ENCODE measurements at regions not wholly inside any gene's neighbourhood (a gene's known extent, or its start where the extent isn't known, plus 50 kb on each side); places are given as distances from the start of the nearest gene placed in this dataset.

DNA sequence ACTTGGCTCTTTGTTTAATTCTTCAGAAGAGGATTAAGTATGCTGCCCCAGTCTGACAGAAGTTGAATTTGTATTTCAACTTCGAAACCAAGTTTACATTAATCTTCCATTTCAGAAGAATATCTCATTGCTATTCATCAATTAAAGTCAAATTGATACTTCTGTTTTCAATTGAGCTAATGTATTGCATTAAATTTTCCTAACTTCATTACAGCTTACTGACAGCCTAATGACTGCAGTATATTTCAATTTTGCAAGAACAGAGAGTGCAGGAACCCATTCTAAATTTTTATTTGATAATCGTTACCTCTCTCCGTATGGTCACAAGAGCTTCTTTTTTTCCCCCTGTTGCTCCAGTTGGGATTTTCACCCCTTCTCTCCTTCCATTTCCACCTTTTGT is 218.0 kb downstream of the CALCRL start:
- Mint-ChIP-seq H3K4me1 (no peaks in the 10 kb centered on the region), H3K27ac (no peak overlapping the region), H3K36me3 (ENCODE audit: low read depth) (no peaks in the 10 kb centered on the region), H3K27me3 (ENCODE audit: low read depth, poor library complexity) (peaks cover 4% of the 10 kb centered on the region), H3K9me3 (no peaks in the 10 kb centered on the region), H3K4me3 (no peak overlapping the region)
- no peak for DNase-seq
- TF ChIP-seq, protein P1, sequence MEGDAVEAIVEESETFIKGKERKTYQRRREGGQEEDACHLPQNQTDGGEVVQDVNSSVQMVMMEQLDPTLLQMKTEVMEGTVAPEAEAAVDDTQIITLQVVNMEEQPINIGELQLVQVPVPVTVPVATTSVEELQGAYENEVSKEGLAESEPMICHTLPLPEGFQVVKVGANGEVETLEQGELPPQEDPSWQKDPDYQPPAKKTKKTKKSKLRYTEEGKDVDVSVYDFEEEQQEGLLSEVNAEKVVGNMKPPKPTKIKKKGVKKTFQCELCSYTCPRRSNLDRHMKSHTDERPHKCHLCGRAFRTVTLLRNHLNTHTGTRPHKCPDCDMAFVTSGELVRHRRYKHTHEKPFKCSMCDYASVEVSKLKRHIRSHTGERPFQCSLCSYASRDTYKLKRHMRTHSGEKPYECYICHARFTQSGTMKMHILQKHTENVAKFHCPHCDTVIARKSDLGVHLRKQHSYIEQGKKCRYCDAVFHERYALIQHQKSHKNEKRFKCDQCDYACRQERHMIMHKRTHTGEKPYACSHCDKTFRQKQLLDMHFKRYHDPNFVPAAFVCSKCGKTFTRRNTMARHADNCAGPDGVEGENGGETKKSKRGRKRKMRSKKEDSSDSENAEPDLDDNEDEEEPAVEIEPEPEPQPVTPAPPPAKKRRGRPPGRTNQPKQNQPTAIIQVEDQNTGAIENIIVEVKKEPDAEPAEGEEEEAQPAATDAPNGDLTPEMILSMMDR (IDR thresholded peaks at IDR 0.05), result no peak

DNA sequence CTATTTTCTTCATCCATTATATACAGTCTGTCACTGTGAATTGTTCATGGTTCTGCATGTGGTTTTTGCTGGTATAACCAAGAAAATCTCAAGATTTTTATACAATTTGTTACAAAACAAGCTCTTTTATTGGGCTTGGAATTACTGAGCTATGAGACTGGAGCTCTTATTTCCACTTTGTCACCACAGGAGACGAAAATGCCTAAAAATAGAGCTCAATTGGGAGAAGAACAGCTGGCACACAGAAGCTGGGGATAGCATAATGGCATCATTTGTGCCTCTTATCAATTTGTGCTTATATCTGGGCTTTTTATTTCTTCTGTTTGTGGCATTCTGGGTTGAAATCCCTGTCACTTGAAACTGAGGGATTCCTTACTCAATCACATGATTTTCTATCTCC is 219.1 kb downstream of the CALCRL start:
- peaks cover 4% of the 10 kb centered on the region for H3K27me3 Mint-ChIP-seq (ENCODE audit: low read depth, poor library complexity)

DNA sequence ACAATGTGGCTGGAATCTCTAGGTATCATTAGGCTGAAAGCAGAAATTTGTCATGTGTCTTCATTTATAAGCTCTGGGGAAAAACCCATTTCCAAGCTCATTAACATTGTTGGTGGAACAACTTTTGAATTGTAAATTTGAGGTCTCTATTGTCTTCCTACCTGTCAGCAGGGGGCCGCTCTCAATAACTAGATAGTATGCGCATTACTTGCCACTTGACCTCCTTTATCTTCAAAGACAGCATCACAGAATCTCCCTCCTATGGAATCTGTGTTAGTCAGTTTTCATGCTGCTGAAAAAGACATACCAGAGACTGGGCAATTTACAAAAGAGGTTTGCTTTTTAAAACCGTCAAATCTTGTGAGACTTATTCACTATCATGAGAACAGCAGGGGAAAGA is 223.1 kb downstream of the CALCRL start:
- no peak overlapping the region for H3K4me3 Mint-ChIP-seq

More for the DNA sequence above, 219.1 kb downstream of the CALCRL start:
- H3K4me1 Mint-ChIP-seq, result no peaks in the 10 kb centered on the region
- TF ChIP-seq, protein P1 (IDR thresholded peaks at IDR 0.05), result no peak
- H3K36me3 Mint-ChIP-seq (ENCODE audit: low read depth), result no peaks in the 10 kb centered on the region
- no peaks in the 10 kb centered on the region for H3K9me3 Mint-ChIP-seq
- DNase-seq, result no peak
- no peak overlapping the region for H3K27ac Mint-ChIP-seq
- H3K4me3 Mint-ChIP-seq, result no peak overlapping the region

DNA sequence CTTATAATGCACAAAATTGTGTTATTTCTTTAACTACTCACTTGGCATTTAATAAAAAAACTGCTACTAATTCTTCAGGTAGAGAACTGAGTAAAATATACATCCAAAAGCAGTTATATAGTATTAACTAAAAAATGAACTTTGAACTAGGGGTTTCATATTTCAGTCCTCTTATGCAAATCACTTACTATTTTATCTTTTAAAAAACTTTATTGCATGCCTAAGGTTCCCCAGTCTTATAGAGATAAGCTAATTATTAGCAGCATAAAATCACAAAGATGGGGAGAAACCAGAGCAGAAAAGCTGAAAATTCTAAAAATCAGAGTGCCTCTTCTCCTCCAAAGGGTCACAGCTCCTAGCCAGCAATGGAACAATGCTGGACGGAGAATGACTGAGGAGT is 228.0 kb downstream of the CALCRL start:
- no peaks in the 10 kb centered on the region for H3K9me3 Mint-ChIP-seq

More for the DNA sequence above, 223.1 kb downstream of the CALCRL start:
- Mint-ChIP-seq H3K27me3 (ENCODE audit: low read depth, poor library complexity) (no peaks in the 10 kb centered on the region), H3K9me3 (no peaks in the 10 kb centered on the region), H3K27ac (no peak overlapping the region), H3K36me3 (ENCODE audit: low read depth) (no peaks in the 10 kb centered on the region), H3K4me1 (no peaks in the 10 kb centered on the region)
- no peak for DNase-seq
- TF ChIP-seq, protein P1 (IDR thresholded peaks at IDR 0.05), result no peak

DNA sequence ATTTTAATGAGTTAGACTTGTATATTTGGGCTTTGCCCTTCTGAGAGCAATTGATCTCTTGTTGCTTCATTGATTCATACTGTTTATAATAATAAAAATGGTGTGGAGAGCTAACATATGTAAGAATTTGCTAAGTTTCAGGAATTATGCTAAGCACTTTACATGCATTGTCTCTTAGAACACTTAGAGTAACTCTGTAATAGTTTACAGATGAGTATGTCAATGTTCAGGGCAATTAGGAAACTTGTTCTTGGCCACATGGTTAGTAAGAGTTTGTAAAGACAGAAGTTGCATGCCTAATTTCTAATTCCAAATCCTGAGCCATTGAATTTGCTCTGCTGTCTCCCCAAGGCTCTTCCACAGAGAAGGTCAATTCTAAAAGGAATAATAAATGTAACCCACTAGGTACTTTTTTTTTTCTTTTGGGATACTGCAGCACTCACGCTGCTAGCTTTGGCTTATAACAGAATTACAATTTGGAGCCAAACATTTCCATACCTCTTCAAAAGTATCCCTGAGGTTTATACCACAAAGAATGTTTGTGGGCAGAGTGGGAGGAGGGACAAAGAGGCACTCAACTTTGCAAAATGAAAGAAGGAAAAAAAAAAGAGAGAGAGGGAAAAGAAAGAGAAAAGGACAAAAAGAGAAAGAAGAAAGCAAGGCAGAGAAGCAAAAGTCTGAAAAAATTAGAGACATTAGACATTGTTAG is 232.4 kb downstream of the CALCRL start:
- Mint-ChIP-seq H3K4me3 (no peak overlapping the region), H3K4me1 (no peaks in the 10 kb centered on the region), H3K36me3 (ENCODE audit: low read depth) (no peaks in the 10 kb centered on the region), H3K9me3 (no peaks in the 10 kb centered on the region), H3K27ac (no peak overlapping the region), H3K27me3 (ENCODE audit: low read depth, poor library complexity) (no peaks in the 10 kb centered on the region)
- no peak for DNase-seq
- TF ChIP-seq, protein P1 (IDR thresholded peaks at IDR 0.05), result no peak

More for the DNA sequence above, 228.0 kb downstream of the CALCRL start:
- H3K27me3 Mint-ChIP-seq (ENCODE audit: low read depth, poor library complexity), result no peaks in the 10 kb centered on the region
- no peaks in the 10 kb centered on the region for H3K36me3 Mint-ChIP-seq (ENCODE audit: low read depth)
- no peak overlapping the region for H3K4me3 Mint-ChIP-seq
- H3K4me1 Mint-ChIP-seq, result no peaks in the 10 kb centered on the region
- DNase-seq, result no peak
- H3K27ac Mint-ChIP-seq, result no peak overlapping the region
- TF ChIP-seq, protein P1 (IDR thresholded peaks at IDR 0.05), result no peak

DNA sequence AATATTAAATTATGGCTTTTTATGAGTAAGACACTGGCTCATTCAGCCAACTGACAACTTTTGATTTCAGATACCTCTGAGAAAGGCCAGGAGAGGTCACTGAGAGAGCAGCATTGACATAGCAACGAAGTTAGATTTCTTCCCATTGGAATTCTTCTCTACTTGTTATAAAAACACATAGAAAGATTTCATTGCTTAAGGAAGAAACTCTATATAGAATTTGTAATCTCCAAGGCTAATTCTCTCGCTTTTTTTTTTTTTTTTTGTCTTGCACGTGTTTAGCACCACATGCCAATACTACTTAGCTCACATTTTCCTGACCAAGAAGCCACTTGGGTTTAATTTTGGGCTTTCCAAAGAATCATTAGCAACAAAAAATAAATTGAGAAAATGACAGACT is 233.7 kb downstream of the CALCRL start:
- H3K27me3 Mint-ChIP-seq (ENCODE audit: low read depth, poor library complexity), result no peaks in the 10 kb centered on the region
- no peak overlapping the region for H3K27ac Mint-ChIP-seq

More for the DNA sequence above, 233.7 kb downstream of the CALCRL start:
- Mint-ChIP-seq H3K4me1 (no peaks in the 10 kb centered on the region), H3K9me3 (no peaks in the 10 kb centered on the region), H3K4me3 (no peak overlapping the region), H3K36me3 (ENCODE audit: low read depth) (no peaks in the 10 kb centered on the region)
- TF ChIP-seq, protein P1 (IDR thresholded peaks at IDR 0.05), result no peak
- DNase-seq, result no peak

All from nephron progenitor cell (in vitro differentiated cells).